Retinal pigment epithelial cell (primary cell): ENCODE measurements at regions not wholly inside any gene's neighbourhood (a gene's known extent, or its start where the extent isn't known, plus 50 kb on each side); places are given as distances from the start of the nearest gene placed in this dataset.
A peak's percentile ranks its signal among the peaks of the same experiment; 100 is the strongest.

Experiments
- DNase-seq: peaks from one replicate; pipeline ENCODE4 v3.0.0-alpha.2; 2010; ENCODE audit warnings: low read depth
- H3K4me3 ChIP-seq: 2 replicates; pipeline ENCODE4 v1.5.1; 2011; ENCODE audit warnings: mild to moderate bottlenecking, low read length, control low read depth, moderate library complexity
- TF ChIP-seq, protein P1 (sequence below): conservative IDR thresholded peaks from 2 replicates; pipeline ENCODE4 v1.5.1; 2011; ENCODE audit warnings: low read depth, low read length, control low read depth, inconsistent platforms

- H3K4me3 ChIP-seq, result no peak overlapping the region
- TF ChIP-seq, protein P1, sequence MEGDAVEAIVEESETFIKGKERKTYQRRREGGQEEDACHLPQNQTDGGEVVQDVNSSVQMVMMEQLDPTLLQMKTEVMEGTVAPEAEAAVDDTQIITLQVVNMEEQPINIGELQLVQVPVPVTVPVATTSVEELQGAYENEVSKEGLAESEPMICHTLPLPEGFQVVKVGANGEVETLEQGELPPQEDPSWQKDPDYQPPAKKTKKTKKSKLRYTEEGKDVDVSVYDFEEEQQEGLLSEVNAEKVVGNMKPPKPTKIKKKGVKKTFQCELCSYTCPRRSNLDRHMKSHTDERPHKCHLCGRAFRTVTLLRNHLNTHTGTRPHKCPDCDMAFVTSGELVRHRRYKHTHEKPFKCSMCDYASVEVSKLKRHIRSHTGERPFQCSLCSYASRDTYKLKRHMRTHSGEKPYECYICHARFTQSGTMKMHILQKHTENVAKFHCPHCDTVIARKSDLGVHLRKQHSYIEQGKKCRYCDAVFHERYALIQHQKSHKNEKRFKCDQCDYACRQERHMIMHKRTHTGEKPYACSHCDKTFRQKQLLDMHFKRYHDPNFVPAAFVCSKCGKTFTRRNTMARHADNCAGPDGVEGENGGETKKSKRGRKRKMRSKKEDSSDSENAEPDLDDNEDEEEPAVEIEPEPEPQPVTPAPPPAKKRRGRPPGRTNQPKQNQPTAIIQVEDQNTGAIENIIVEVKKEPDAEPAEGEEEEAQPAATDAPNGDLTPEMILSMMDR, result no peak
- no peak for DNase-seq
Measured at GRCh38 chr11:107276077-107276476, 181.5 kb downstream of the CWF19L2 start.

DNA sequence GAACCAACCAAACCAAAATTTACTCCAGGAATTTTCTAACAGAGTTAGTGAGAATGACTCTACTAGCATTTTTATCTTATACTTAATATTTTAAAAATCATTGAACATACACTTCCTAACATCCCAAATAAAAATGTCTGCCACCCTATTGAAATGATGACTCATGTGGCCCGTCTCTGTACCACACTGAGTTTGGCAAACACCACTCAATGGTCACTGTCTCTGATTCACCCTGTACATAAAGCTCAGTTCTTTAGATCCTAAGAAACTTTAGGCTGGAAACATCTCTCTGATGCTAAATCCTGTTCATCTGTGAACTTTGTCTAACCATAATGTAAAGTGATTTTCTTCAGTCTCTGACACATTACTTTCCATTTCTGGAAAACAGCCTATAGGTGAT, 182.0 kb downstream of the CWF19L2 start:
- no peak overlapping the region for H3K4me3 ChIP-seq
- TF ChIP-seq, protein P1, result no peak
- no peak for DNase-seq

DNA sequence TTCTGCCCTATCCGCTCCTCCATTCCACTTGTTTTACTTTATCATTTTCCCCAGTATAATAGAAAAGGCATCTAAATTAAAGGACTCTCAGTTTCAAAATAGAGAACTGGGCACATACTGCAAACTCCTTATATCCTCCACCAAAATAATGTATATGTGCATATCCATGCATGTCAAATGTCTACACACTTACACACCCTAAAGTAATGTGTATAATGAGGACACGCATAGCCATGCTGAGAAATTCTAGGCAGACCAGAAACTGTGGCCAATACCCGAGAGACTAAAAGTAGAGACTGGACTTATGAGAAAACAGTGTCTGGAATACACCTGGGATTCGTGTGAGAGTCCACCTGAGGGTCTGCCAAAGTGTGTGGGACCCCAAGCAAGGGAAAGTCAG, 183.5 kb downstream of the CWF19L2 start:
- no peak for DNase-seq
- H3K4me3 ChIP-seq, result no peak overlapping the region
- TF ChIP-seq, protein P1, result no peak

DNA sequence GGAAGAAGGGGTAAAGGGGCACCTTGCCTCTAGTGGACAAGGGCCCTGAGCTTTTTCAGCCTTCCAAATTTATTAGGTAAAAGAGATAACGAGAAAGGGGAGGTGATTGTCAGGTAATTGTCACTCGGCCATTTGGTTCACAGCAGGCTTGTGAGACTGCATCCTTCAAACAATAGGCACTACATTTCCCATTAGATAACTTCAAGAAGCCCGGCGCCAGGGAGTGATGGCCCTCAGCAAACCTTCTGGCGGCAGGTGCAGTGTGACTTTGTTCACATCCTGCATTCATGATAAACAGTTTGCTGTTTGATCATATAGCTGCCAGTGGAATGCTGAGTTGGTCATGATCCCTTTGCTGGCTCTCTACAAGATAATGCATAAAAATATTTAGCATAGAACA, 185.1 kb downstream of the CWF19L2 start:
- TF ChIP-seq, protein P1, result no peak

GRCh38 chr11:107271425-107271824, 186.2 kb downstream of the CWF19L2 start:
- TF ChIP-seq, protein P1, result no peak
- no peak for DNase-seq
- no peak overlapping the region for H3K4me3 ChIP-seq

More for the DNA sequence above, 185.1 kb downstream of the CWF19L2 start:
- DNase-seq, result no peak
- H3K4me3 ChIP-seq, result no peak overlapping the region

DNA sequence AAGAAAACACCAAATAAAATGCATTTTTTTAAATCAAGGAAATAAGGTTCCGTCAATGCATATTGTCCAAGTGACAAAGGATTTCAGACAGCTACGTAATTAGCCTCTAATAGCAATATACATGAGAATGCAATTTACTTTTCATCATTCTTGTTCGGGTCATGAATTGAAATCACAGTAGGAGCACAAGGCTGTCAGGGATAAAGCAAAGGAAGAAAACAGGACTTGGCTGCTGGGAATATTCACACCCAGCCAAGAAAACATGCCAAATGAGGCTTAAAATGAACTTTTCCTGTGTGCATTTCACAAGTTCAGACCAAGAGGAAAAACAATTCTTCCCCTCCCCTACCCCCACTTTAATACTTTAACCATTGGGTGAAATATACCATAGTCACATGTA, 188.6 kb downstream of the CWF19L2 start:
- TF ChIP-seq, protein P1, result no peak
- peak; percentile 18 for DNase-seq
- H3K4me3 ChIP-seq, result no peak overlapping the region

- TF ChIP-seq, protein P1, result no peak
- DNase-seq, result no peak
- no peak overlapping the region for H3K4me3 ChIP-seq
Measured at GRCh38 chr11:107266455-107266854, 191.2 kb downstream of the CWF19L2 start.
